Stimulated activated CD4-positive, alpha-beta T cell treated with anti-CD3 and anti-CD28 coated beads, Interleukin-12 subunit alpha, Interleukin-12 subunit beta, amount 100 ng/mL, for 4 hours (primary cell): ENCODE measurements at regions not wholly inside any gene's neighbourhood (a gene's known extent, or its start where the extent isn't known, plus 50 kb on each side); places are given as distances from the start of the nearest gene placed in this dataset.

Experiments
- DNase-seq: peaks from one replicate; pipeline ENCODE4 v3.0.0-alpha.2; 2020

DNA sequence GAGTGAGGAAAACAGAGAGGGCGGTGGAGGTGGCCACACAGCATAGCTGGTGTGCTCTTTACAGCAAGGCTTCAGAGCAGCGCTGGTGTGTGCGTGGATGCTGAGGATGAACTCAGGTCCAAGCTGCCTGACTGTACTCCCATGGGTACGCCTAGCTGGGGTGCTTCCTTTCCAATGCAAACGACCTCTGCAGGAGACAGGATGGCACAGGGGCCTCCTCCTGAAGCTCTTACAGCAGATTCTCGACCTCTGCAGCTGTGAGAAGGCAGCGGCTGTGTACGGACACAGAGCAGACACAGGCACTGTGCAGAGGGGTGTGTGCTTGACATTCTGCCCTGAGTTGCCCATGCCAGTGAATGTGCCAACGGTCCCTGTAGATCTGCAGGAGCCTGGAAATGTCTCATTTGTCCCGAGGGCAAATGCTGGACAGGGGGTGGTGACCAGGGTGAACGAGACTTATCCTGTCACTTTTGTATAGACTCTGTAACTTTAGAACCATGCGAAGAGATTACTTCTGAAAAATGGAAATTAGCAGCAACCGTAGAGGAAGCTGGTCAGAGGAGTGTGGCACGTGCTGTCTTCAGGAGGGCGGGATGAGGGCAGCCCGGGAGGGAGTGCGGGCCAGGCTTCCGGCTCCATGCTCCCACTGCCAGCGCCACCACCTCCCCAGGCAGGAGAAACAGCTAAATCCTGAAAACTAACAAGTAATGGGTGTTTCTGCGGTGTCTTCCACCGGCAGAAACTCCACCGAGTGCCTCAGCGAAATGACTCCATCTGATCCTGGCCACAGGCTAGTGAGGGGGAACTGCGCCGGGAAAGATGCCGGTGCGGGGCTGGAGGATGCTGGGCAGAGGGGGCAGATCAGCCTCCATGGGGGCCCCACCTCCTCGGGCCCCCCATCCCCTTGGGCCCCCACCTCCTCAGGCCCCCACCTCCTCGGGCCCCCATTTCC is 120.9 kb upstream of the RPS6KA2 start:
- no peak for DNase-seq

- DNase-seq: no peak
These were observed 119.0 kb upstream of the RPS6KA2 start for GRCh38 chr6:166745801-166746668.

DNA sequence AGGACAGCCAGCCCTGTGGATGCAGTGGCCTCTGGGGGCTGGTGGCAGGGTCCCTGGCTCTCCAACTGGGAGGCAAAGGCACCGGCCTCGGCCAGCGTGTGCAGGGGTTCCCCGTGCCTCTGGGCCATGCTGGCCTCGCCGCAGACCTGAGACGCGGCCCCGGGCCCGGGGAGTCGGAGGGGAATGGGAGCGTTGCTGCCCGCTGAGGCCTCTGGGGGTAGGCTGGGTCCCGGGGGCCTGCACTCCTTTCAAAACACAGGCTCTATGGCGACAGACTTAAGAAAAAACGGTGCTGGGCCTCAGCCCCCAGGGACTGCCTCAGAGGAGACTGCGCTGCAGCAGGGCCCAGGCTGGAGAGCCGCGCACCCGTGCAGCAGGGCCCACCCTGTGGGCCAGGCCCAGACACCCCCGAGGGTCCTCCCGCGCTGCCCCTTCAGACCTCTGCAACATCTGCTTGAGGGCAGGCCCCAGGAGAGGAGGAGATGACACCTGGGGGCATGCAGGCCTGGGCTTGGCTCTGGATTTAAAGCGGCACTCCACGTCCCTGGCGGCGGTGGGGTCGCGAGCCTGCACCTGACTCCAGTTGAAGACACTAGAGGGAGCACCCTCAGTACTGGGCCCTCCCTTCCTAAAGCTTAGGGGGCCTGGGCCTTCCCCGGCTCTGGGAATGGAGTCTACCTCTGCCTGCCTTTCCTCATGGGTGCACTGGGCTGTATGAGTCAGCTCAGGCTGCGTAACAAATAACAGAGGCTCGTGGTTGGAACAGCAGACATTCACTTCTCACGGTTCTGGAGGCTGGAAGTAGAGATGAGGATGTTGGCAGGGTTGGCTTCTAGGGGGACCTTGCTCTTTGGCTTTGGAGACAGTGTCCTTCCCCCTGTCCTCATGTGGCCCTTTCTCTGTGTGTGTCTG is 117.4 kb upstream of the RPS6KA2 start:
- no peak for DNase-seq

GRCh38 chr6:166743406-166744222 is 116.6 kb upstream of the RPS6KA2 start:
- DNase-seq: no peak

GRCh38 chr6:166742981-166743380 is 115.9 kb upstream of the RPS6KA2 start:
- no peak for DNase-seq

- DNase-seq: no peak
These were observed 112.9 kb upstream of the RPS6KA2 start for GRCh38 chr6:166739976-166740318.

DNA sequence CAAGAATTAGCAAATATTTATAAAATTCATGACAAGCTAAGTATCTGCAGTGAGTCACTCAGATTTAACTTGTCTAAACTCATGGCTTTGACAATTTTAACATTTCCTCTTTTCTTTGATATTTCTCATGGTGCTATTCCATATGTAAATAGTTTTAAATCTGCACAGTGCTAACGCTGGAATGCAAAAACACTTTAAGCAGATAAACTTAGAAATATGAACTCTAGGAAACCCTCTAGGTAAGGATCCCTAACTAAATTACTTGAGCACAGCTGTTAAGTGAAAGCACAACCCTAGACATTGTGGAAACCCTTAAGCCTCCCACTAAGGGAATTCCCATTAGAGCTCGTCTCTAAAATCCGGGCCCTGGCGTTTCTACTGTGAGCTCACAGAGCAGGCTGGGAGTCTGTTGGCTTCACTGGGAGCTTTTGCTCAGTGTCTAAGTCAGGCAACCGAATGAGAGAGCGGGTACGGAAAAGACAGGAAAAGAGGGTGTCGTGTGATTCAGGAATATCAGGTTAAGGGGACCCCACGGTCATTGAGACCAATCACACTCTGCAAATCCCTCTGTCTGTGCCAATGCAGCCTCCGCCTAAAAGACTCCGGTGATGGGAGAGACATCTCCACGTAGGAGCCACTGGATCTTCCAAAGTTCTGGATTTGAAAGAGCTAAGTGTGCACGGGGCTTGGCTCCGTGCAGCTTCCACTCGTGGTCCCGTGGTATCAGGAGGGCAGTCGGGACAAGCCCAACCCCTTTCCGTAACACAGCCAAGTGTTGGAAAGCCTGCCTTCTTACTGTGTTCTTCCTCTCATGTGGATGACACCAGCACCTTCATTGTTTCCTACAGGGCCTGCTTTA is 112.3 kb upstream of the RPS6KA2 start:
- no peak for DNase-seq

DNA sequence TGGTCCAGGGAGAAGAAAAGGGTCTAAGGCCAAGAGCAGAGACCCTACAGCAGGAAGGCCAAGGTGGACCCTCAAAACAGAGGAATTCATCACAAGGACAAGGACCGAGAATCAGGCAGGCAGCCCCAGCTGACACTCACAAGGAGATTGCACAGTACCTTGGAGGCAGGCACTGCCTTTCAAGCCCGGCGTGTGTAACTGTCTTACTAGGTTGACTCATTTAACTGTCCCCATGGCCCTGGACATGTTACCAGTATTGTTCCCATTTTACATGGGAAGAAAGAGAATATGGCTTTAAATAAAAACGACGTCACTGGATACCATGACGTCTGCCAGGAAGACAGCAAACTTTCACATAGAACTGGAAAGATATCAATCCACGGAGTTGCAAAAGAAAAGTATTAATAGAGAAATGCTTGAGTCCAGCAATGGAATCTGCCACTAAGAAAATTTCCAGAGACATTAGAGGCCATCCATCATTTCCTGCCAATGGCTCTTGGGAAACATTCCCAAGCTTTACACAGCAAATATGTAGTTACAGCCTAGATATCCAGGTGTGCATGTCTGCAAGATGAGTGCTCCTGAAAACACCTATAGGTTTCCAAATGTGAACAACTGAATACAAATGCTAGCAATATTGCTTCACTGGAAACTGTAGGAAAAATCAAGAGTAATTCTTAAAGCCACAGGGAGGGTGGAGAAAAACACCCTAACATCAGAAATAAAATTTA is 111.5 kb upstream of the RPS6KA2 start:
- DNase-seq: no peak

- no peak for DNase-seq
These were observed 110.2 kb upstream of the RPS6KA2 start for GRCh38 chr6:166737261-166737660.

GRCh38 chr6:166736634-166737033 is 109.6 kb upstream of the RPS6KA2 start:
- DNase-seq: no peak

DNA sequence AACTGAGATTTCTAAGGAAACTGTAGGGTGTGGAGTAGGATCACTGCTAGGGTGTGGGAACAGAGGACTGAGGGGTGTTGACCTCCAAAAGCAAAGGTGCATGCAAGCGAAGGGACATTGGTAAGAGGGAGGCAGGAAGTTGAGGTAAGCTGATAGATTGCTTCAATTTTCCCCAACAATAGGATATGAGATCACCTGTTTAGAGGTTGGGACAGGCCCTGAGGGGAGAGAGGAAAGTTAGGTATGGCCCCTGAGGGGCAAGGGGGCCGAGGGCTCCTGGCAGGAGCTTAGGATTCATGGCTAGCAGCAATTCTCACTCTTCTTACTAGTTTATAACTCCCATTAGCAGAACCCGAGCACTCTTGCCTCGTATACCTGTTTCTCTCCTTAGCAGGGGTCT is 106.8 kb upstream of the RPS6KA2 start:
- no peak for DNase-seq

GRCh38 chr6:166729658-166730057 is 102.6 kb upstream of the RPS6KA2 start:
- no peak for DNase-seq

DNA sequence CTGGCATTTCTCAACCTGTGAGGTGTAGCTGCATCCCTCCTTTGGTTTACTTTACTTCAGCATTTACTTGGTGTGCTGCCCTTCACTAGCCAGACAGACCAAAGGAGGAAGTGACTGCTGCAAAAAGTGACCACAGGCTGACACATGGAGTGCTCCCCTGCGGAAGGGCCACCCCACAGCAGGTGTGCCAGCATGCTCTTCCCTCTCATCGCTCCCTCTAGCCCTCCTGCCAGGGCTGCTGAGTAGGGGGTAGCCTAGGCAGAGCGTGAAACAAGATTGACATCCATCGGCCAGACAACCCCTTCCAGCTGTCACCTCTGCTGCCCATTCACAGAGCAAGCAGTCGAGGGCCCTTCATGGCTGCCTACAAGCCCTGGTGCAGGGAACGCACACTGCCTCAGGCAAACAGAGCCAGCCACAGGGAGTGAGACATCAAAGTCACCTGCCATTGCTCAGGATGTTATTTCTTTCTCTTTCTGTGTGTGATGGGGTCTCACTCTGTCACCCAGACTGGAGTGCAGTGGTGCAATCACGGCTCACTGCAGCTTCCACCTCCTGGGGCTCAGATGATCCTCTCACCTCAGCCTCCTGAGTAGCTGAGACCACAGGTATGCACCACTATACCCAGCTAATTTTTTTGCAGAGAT is 102.0 kb upstream of the RPS6KA2 start:
- DNase-seq: no peak

DNA sequence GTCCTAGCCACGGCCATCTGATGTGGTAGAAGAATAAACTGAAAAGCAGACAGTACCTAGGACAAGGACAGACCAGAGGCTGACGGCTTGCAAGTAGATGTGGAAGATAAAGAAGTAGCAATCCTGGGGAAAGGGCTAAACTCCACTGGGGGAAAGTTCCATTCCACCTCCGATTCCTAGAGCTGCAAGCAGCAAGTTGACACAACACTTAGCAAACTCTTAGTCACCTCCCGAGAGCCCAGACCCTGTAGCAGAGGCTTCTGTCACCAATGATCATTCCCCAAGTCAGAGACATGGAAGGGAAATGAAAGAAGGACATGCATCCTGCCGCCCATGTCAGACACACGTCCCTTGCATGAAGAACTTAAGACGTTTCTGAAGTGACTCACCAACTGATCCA is 99.2 kb upstream of the RPS6KA2 start:
- no peak for DNase-seq

DNA sequence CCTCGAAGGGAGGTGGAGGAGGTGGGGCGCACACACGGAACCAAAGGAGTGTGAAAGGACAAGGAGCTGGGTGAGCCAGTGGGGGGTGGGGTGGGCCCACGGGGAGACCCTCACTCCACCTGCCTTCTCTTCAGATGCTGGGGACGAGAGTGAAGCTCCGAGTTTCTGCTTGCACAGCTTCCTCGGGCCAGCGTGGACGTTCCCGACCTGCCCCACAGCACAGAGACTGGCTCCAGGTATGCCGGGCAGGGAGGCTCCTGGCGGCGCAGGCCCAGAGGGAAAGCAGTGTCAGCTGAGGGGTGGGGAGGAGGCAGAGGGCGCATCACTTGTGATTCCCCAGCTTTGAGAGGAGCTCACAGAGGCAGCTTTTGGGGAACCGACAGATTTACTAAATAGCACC is 98.5 kb upstream of the RPS6KA2 start:
- no peak for DNase-seq

DNA sequence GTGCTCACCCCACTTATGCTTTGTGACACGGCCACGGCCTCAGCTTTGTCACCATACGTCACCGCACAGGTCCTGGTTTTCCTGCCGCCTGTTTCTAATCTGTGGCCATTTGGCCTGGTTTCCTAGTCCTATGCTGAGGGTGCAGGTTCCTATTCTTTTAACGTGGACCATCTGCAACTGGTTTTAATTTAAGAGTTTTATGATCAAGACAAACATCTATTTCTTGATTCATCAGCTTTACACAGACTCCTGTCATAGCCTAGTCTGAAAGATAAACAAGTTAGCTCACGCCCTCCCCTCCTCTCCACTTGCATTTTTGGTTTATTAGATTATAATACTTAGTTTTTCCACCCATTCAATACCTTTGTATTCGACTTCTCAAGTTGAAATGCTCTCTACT is 97.5 kb upstream of the RPS6KA2 start:
- no peak for DNase-seq

GRCh38 chr6:166722785-166723184 is 95.7 kb upstream of the RPS6KA2 start:
- no peak for DNase-seq

DNA sequence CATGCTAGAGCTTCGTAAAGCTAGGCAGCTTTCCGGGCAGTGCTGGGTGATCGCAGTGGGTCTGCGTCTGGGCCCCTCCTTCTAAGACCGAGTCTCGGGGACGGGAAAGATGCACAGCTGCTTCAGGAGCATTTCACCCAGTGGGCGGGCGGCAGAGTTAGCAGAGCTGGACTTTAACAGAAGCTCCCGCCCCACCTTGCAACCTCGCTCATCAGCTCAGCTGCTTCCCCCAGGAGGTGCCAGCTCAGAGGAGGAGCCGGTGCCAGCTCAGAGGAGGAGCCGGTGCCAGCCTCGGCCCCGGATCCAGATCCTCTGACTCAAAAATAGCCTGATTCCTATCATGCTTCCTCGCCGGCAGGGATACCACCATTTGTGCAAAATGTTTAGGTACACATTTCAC is 94.5 kb upstream of the RPS6KA2 start:
- no peak for DNase-seq

DNA sequence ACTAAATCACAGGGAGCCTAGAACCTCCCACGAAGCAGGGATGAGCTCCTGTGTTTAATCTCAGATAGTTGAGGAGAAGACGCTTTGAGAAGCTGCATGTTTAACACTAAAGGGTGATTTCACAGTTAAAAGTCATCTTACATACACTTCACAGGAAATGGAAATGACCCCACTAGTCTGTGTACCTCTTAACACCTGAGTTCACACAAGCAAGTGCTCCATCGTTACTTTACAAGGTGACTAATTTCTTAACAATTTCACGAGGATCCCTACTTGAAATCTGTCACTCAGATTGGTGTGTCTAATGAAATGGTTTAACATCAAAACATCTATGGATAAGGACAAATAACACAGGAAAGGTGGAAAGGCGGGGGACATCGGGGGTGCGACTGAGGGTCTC is 93.8 kb upstream of the RPS6KA2 start:
- no peak for DNase-seq

DNA sequence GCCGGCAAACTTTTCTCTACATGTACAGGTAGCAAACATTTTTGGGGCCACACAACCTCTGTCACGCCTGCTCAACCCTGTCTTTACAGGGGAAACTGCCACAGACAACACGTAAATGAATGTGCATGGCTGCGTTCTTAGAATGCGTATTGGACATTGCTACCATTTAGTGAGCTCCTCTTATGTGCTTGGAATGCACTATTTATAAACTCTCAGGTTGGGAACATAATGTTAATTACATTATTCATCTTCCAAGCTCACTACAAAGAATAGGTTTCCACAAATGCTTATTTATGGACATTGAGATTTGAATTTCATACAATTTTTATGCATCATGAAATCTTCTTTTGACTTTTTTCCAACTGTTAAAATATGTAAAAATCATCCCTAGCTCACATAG is 92.0 kb upstream of the RPS6KA2 start:
- DNase-seq: no peak
